G401 (cell line): ENCODE measurements at regions not wholly inside any gene's neighbourhood (a gene's known extent, or its start where the extent isn't known, plus 50 kb on each side); places are given as distances from the start of the nearest gene placed in this dataset.

Experiments used
- DNase-seq: peaks from one replicate; pipeline ENCODE4 v3.0.0-alpha.2; 2015; ENCODE audit warnings: low spot score
- in situ Hi-C: cut with HindIII; loops from 2 replicates; pipeline ENCODE4 v1.10.0; 2016; ENCODE audit warnings: low sequenced_read_pairs, mixed read lengths

- no peak for DNase-seq
- in situ Hi-C loops = no loop called here
Measured at GRCh38 chr12:30135776-30136175, 352.0 kb upstream of the TMTC1 start.

GRCh38 chr12:30134229-30134628 is 350.5 kb upstream of the TMTC1 start:
- in situ Hi-C loops = no loop called here

DNA sequence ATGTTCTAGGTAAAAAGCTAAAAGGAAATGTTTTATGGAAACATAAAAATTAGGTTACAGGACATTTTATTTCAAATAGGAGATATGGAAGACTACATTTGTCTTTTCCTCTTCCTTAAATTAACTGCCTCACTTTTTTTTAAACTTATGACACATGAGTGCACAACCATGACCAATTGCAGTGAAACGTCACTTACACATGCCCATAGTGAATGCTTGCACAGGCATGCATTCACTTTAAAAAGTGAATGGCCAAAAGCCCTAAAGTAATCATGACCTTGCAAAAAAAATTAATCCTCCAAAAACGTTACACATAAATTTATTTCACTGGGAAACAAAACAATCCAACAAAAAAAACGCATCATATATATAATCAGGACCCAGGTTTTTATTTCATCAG is 343.2 kb upstream of the TMTC1 start:
- in situ Hi-C loops = no loop called here
- DNase-seq = no peak

More at GRCh38 chr12:30134229-30134628, 350.5 kb upstream of the TMTC1 start:
- no peak for DNase-seq

GRCh38 chr12:30120522-30120921 is 336.8 kb upstream of the TMTC1 start:
- DNase-seq = no peak
- in situ Hi-C loops = no loop called here

DNA sequence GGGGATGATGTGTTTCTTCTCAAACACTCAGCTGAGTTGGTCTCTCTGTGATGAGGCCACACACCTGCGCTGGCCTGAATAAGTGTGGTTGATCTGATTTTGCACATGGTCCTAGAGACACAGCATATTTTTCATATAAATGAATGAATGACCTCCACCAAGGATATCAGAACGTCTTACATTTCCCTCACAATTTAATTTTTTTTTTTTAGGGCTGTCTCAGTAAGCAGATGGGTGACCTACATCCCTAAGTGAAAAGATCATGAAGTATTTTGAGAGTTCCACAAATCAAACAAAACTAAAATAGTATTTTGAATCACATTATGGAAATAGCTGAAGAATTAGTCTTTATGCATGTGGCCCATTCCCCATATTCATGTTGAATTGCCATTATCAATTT is 333.7 kb upstream of the TMTC1 start:
- no peak for DNase-seq
- in situ Hi-C loops = no loop called here

GRCh38 chr12:30111719-30112118 is 328.0 kb upstream of the TMTC1 start:
- DNase-seq = no peak
- in situ Hi-C loops = no loop called here

DNA sequence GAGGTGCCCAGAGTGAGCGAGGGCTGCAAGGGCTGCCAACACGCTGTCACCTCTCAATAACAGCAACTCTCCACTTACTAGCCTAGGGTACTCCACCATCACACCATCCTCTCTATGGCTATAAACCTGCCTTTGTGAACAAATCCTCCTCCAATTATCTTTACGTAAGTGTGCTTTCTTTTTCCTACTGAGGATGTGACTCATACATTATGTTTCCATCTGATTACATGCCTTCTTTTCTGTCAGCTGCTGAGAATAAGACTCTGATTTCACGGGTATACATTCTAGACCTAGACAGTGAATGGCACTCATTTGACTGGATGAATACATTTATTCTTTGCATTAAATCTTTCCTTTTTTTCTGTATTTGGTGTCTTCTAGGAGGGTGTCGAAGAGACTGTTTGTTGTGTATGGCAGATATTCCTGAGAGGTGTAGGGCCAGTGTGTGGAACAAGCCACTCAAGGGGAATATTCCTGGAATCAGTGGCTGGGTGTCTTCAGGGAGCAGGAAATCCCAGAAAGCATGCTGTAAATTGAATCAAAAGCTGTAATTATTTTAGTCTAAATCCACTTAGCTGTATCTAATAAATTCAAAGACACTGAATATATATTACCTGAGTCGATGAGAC is 327.3 kb upstream of the TMTC1 start:
- no peak for DNase-seq
- in situ Hi-C loops = no loop called here

DNA sequence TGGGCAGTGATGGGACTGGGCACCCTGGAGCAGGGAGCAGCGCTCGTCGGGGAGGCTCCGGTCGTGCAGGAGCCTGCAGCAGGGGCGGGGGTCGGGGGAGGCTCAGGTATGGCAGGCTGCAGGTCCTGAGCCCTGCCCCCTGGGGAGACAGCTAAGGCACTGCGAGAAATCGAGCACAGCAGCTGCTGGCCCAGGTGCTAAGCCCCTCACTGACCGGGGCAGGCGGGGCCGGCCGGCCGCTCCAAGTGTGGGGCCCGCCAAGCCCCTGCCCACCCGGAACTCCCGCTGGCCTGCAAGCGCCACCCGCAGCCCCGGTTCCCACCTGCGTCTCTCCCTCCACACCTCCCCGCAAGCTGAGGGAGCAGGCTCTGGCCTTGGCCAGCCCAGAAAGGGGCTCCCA is 326.8 kb upstream of the TMTC1 start:
- no peak for DNase-seq

GRCh38 chr12:30108666-30109065 is 324.9 kb upstream of the TMTC1 start:
- in situ Hi-C loops = no loop called here
- DNase-seq = no peak

More for the DNA sequence above, 326.8 kb upstream of the TMTC1 start:
- in situ Hi-C loops = no loop called here

DNA sequence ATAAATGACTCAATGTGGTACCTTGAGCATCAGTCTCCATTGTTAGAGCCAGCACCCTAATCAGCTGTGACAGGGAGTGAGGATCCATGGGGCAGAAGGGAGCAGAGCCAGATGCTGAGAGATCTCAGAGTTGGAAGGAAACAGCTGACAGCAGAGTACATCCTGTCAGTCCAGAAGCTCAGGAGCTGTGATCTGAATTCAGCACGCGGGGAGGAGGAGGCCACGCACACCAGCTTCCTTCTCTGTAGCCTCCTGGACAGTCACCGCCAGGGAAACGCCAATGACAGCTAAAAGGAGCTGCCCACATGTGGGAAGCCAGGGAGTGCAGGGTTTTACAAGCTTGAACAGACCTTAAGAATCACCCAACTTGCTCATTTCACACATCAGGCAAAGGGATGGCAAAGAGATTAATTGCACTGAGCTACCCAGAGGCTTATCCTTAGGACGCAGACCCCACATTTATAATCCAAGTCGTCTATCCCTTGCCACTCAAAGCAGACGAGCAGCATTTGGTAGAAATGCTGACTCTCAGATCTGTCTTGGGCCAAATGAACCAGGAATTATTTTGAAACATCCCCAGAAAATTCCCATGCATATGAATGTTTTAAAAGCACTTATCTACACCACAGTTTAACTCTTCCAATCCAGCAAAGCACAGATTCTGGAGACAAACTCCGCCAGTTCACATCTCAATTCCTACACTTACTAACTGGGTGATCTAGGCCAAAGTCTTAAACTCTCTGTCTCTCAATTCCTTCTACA is 322.6 kb upstream of the TMTC1 start:
- in situ Hi-C loops = no loop called here
- DNase-seq = no peak

GRCh38 chr12:30105505-30105904 is 321.8 kb upstream of the TMTC1 start:
- in situ Hi-C loops = no loop called here
- DNase-seq = no peak

- DNase-seq = no peak
- in situ Hi-C loops = no loop called here
Measured at GRCh38 chr12:30104971-30105370, 321.2 kb upstream of the TMTC1 start.

DNA sequence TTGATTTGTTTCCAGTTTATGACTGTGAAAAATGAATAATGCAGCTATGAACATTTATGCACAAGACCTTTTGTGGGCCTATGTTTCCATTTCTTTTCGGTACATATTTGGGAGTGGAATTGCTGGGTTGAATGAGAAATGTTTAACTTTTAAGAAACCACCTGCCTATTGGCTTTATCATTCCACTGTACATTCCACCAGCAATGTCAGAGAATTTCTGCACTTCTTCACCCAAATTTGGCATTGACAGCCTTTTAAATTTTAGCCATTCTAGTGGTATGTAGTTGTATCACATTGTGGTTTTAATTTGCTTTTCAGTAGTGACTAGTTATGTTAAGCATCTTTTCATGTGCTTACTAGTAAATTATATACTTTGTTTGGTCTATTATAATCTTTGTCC is 317.0 kb upstream of the TMTC1 start:
- no peak for DNase-seq
- in situ Hi-C loops = no loop called here

DNA sequence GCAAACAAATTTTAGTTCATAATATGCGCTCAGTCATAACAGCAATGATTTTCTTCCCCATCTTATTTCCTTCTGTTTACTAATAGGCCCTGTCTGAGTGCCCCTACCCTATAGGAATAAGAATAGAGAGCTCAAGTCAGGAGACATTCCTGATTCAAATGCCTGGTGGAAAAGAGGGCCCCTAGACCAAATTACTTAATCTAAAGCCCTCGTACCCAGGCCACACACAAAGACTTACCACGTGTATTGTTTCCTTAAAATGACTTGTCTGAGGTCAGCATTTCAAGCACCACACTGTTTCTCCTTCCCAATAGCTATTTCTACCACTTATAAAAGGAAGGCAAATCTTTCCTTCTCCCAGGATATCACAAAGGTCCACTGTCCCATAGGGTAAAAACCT is 314.9 kb upstream of the TMTC1 start:
- in situ Hi-C loops = no loop called here
- DNase-seq = no peak

- DNase-seq = no peak
- in situ Hi-C loops = no loop called here
Measured at GRCh38 chr12:30095511-30095910, 311.8 kb upstream of the TMTC1 start.

DNA sequence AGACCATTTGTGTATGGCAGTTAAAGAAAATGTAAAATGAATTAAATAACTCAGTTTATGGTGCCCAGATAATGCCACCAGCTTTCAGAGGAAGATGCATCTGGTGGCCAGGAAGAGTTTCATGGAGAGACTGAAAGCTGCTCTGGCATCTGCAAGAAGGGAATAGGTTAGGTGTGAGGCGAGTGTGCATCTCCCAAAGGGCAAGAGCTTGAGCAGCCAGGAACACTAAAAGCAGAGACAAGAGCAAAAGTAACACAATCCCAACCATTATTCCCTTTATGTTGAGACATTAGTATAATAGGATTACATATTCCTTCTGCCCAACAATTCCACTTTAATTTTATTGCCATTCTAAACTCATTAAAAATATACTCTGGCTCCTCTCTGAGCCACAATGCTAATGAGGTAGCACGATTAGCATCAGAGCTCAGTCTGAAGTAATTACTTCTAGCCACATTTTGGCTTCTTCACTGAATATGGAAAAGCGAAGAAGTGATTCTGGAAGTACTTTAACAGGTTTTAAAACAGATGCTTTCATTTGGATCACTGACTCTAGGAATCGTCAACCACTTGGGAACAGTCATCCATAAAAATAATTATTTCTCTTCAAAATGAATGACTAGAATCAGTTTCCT is 309.4 kb upstream of the TMTC1 start:
- in situ Hi-C loops = no loop called here
- DNase-seq = no peak

GRCh38 chr12:30090258-30090657 is 306.5 kb upstream of the TMTC1 start:
- in situ Hi-C loops = no loop called here
- no peak for DNase-seq

GRCh38 chr12:30088259-30088995 is 304.7 kb upstream of the TMTC1 start:
- DNase-seq = no peak
- in situ Hi-C loops = no loop called here

GRCh38 chr12:30082381-30082780 is 298.6 kb upstream of the TMTC1 start:
- in situ Hi-C loops = no loop called here
- no peak for DNase-seq

DNA sequence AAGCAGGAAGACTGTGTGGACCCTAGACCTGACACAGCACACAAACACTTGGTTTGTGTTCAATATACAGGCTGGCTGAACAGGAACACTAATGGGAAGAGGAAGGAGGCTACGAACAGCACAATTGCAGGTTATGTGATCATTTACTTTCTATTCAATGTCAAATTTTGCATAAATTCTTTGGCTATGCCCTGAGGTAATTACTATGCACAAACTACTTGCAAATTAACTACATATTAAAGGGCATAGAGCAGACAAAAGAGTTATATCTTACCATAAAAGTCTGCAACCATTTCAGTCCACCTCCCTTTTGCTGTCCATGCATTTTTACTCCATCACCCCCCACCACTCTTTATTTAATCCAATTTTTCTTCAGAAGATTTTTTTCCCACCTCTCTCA is 291.2 kb upstream of the TMTC1 start:
- no peak for DNase-seq
- in situ Hi-C loops = no loop called here
